Astrocyte (in vitro differentiated cells and primary cell): ENCODE measurements at regions not wholly inside any gene's neighbourhood (a gene's known extent, or its start where the extent isn't known, plus 50 kb on each side); places are given as distances from the start of the nearest gene placed in this dataset.

Experiments
- DNase-seq: peaks from one replicate; pipeline ENCODE4 v3.0.0-alpha.2; 2010; ENCODE audit warnings: low read depth
- FAIRE-seq: peaks from 2 replicates; lab custom pipeline; 2011; peaks lifted over from hg19 to GRCh38; lab: Jason Lieb, UNC
- H2AFZ ChIP-seq: 2 replicates; pipeline ENCODE4 v1.6.0; 2012; ENCODE audit warnings: low read depth, low read length, inconsistent platforms
- H3K27ac ChIP-seq: 2 replicates; pipeline ENCODE4 v1.5.1; 2011; ENCODE audit warnings: low read depth, low read length, inconsistent platforms
- H3K27me3 ChIP-seq: 2 replicates; pipeline ENCODE4 v1.6.0; 2011; ENCODE audit warnings: low read length, inconsistent platforms; ENCODE audit not compliant: insufficient read depth
- H3K36me3 ChIP-seq: 2 replicates; pipeline ENCODE4 v1.5.1; 2011; ENCODE audit warnings: low read length, inconsistent platforms; ENCODE audit not compliant: insufficient read depth
- H3K4me1 ChIP-seq: 2 replicates; pipeline ENCODE4 v1.5.1; 2011; ENCODE audit warnings: low read length, inconsistent platforms; ENCODE audit not compliant: insufficient read depth
- H3K4me2 ChIP-seq: 2 replicates; pipeline ENCODE4 v1.6.0; 2012; ENCODE audit warnings: low read length, inconsistent platforms
- H3K4me3 ChIP-seq: 2 replicates; pipeline ENCODE4 v1.5.1; 2011; ENCODE audit warnings: low read depth, mild to moderate bottlenecking, low read length, inconsistent platforms; ENCODE audit not compliant: insufficient read depth
- H3K79me2 ChIP-seq: 2 replicates; pipeline ENCODE4 v1.6.0; 2012; ENCODE audit warnings: mild to moderate bottlenecking, low read length, inconsistent platforms; ENCODE audit not compliant: insufficient read depth
- H3K9ac ChIP-seq: 2 replicates; pipeline ENCODE4 v1.6.0; 2012; ENCODE audit warnings: mild to moderate bottlenecking, low read length, inconsistent platforms
- H3K9me3 ChIP-seq: 2 replicates; pipeline ENCODE4 v1.5.1; 2012; ENCODE audit warnings: low read depth, mild to moderate bottlenecking, low read length, inconsistent platforms; ENCODE audit not compliant: insufficient read depth
- H4K20me1 ChIP-seq: 2 replicates; pipeline ENCODE4 v1.6.0; 2012; ENCODE audit warnings: low read length, inconsistent platforms; ENCODE audit not compliant: insufficient read depth
- H3K27ac Mint-ChIP-seq: one replicate; pipeline ENCODE4 v1.8.0; 2021; ENCODE audit warnings: mild to moderate bottlenecking, mixed read lengths; ENCODE audit not compliant: unreplicated experiment
- H3K27me3 Mint-ChIP-seq: one replicate; pipeline ENCODE4 v1.8.0; 2021; ENCODE audit warnings: low read depth, mixed read lengths; ENCODE audit not compliant: unreplicated experiment
- H3K36me3 Mint-ChIP-seq: one replicate; pipeline ENCODE4 v1.8.0; 2021; ENCODE audit warnings: low read depth, mixed read lengths; ENCODE audit not compliant: unreplicated experiment
- H3K4me1 Mint-ChIP-seq: one replicate; pipeline ENCODE4 v1.8.0; 2021; ENCODE audit warnings: low read depth, mixed read lengths; ENCODE audit not compliant: unreplicated experiment
- H3K4me3 Mint-ChIP-seq: one replicate; pipeline ENCODE4 v1.8.0; 2021; ENCODE audit warnings: mild to moderate bottlenecking, moderate library complexity, mixed read lengths; ENCODE audit not compliant: unreplicated experiment
- H3K9me3 Mint-ChIP-seq: one replicate; pipeline ENCODE4 v1.8.0; 2021; ENCODE audit warnings: mild to moderate bottlenecking, mixed read lengths; ENCODE audit not compliant: unreplicated experiment
- CTCF ChIP-seq: IDR thresholded peaks from 2 replicates; pipeline ENCODE4 v1.5.1; 2011; ENCODE audit warnings: low read depth, mild to moderate bottlenecking, inconsistent platforms, low read length, moderate library complexity; ENCODE audit not compliant: insufficient read depth
- EZH2 ChIP-seq: IDR thresholded peaks from 2 replicates; pipeline ENCODE4 v1.6.1; 2012; ENCODE audit warnings: mild to moderate bottlenecking, low read length, inconsistent platforms; ENCODE audit not compliant: insufficient read depth

GRCh38 chr7:22935269-22935668 is 78.7 kb downstream of the HYCC1 start:
- H3K79me2 ChIP-seq: no peaks in the 10 kb centered on the region
- H2AFZ ChIP-seq: no peak overlapping the region
- no peaks in the 10 kb centered on the region for H3K36me3 ChIP-seq
- Mint-ChIP-seq H3K36me3 (no peaks in the 10 kb centered on the region), H3K4me3 (no peak overlapping the region), H3K9me3 (peaks cover 12% of the 10 kb centered on the region), H3K27me3 (no peaks in the 10 kb centered on the region), H3K4me1 (peaks cover 8% of the 10 kb centered on the region), H3K27ac (no peak overlapping the region)
- H3K4me1 ChIP-seq: peaks cover 10% of the 10 kb centered on the region
- H3K9me3 ChIP-seq: no peaks in the 10 kb centered on the region
- H3K27ac ChIP-seq: no peak overlapping the region
- no peaks in the 10 kb centered on the region for H3K27me3 ChIP-seq
- H3K9ac ChIP-seq: no peak overlapping the region
- no peaks in the 10 kb centered on the region for H4K20me1 ChIP-seq
- DNase-seq (peak; percentile 4), FAIRE-seq (no peak)
- no peak overlapping the region for H3K4me3 ChIP-seq
- TF ChIP-seq CTCF (no peak), EZH2 (no peak)
- no peak overlapping the region for H3K4me2 ChIP-seq

GRCh38 chr7:22934473-22935065 is 79.4 kb downstream of the HYCC1 start:
- Histone ChIP-seq H3K27me3 (no peaks in the 10 kb centered on the region), H3K27ac (peak overlapping the region; percentile 31), H3K79me2 (no peaks in the 10 kb centered on the region), H3K9me3 (no peaks in the 10 kb centered on the region), H3K4me3 (no peak overlapping the region), H4K20me1 (no peaks in the 10 kb centered on the region), H3K36me3 (no peaks in the 10 kb centered on the region), H3K4me2 (no peak overlapping the region), H3K4me1 (peaks cover 10% of the 10 kb centered on the region), H2AFZ (no peak overlapping the region), H3K9ac (peak overlapping the region; percentile 16)
- no peak overlapping the region for H3K4me3 Mint-ChIP-seq
- H3K27ac Mint-ChIP-seq: no peak overlapping the region
- FAIRE-seq (peak; percentile 68), DNase-seq (peak; percentile 85)
- no peak for TF ChIP-seq EZH2
- TF ChIP-seq CTCF: no peak
- H3K4me1 Mint-ChIP-seq: peaks cover 8% of the 10 kb centered on the region
- H3K9me3 Mint-ChIP-seq: peaks cover 12% of the 10 kb centered on the region
- H3K27me3 Mint-ChIP-seq: no peaks in the 10 kb centered on the region
- no peaks in the 10 kb centered on the region for H3K36me3 Mint-ChIP-seq

- no peaks in the 10 kb centered on the region for H3K27me3 ChIP-seq
- no peak overlapping the region for H3K27ac ChIP-seq
- Mint-ChIP-seq H3K36me3 (no peaks in the 10 kb centered on the region), H3K27ac (no peak overlapping the region), H3K27me3 (no peaks in the 10 kb centered on the region), H3K9me3 (peaks cover 14% of the 10 kb centered on the region), H3K4me1 (peaks cover 8% of the 10 kb centered on the region), H3K4me3 (no peak overlapping the region)
- H3K36me3 ChIP-seq: no peaks in the 10 kb centered on the region
- TF ChIP-seq EZH2 (no peak), CTCF (no peak)
- no peak for DNase-seq
- H3K4me3 ChIP-seq: no peak overlapping the region
- peaks cover 10% of the 10 kb centered on the region for H3K4me1 ChIP-seq
- H2AFZ ChIP-seq: no peak overlapping the region
- no peaks in the 10 kb centered on the region for H3K79me2 ChIP-seq
- no peaks in the 10 kb centered on the region for H4K20me1 ChIP-seq
- H3K4me2 ChIP-seq: no peak overlapping the region
- H3K9me3 ChIP-seq: no peaks in the 10 kb centered on the region
- no peak for FAIRE-seq
- no peak overlapping the region for H3K9ac ChIP-seq
These were observed 79.9 kb downstream of the HYCC1 start for GRCh38 chr7:22934023-22934422.
